GM12878 (cell line): ENCODE measurements at regions not wholly inside any gene's neighbourhood (a gene's known extent, or its start where the extent isn't known, plus 50 kb on each side); places are given as distances from the start of the nearest gene placed in this dataset.

Source experiments
- ATF3 ChIP-seq: IDR thresholded peaks from 2 replicates; pipeline ENCODE4 v1.6.1; 2011; ENCODE audit warnings: low read depth, mild to moderate bottlenecking, low read length, moderate library complexity, borderline replicate concordance; ENCODE audit errors: extremely low read depth
- BHLHE40 ChIP-seq, 2 experiments: fragments of 450-650 bp in 1 of 2; IDR thresholded peaks; 2 replicates each; pipeline ENCODE4 v1.6.1; 2011 to 2017; ENCODE audit warnings: low read depth in 2 of 2, borderline replicate concordance in 1 of 2, improper control_type of control experiment in 1 of 2, low read length in 1 of 2, mild to moderate bottlenecking in 1 of 2
- CHD2 ChIP-seq: IDR thresholded peaks from 2 replicates; pipeline ENCODE4 v1.6.1; 2011; ENCODE audit warnings: low read depth, low read length, improper control_type of control experiment, borderline replicate concordance
- ELK1 ChIP-seq: IDR thresholded peaks from 2 replicates; pipeline ENCODE4 v1.6.1; 2012; ENCODE audit warnings: low read depth, low read length, improper control_type of control experiment
- HCFC1 ChIP-seq: fragments of 150-350 bp; IDR thresholded peaks from 2 replicates; pipeline ENCODE4 v1.6.1; 2014; ENCODE audit warnings: low read length
- RBBP5 ChIP-seq: fragments of 200-600 bp; sonication (generic); conservative IDR thresholded peaks from 2 replicates; pipeline ENCODE4 v1.6.1; 2016
- TF ChIP-seq, protein P1 (sequence below): IDR thresholded peaks from 2 replicates; pipeline ENCODE4 v1.6.1; 2012; ENCODE audit warnings: improper control_type of control experiment, low read depth, low read length; ENCODE audit not compliant: insufficient replicate concordance

DNA sequence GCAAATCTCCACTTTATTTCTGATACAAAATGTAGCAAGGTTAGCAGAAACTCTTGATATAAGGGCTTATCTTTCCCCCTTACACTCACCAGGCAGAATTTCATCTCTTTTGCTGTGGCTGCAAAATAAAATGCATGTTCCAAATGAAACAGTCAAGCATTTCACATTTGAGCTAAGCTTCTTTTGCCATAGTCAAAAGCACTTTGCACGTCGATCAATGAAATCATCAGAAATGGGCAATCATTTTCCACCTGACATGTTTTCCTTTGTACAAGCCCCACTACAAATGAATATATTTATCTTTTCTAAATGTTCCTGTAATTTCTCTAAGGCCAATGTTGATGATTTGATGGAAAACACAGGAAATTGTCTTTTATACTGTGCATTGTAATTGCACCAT is 178.4 kb downstream of the ANKRD50 start (continued):
- TF ChIP-seq, protein P1, sequence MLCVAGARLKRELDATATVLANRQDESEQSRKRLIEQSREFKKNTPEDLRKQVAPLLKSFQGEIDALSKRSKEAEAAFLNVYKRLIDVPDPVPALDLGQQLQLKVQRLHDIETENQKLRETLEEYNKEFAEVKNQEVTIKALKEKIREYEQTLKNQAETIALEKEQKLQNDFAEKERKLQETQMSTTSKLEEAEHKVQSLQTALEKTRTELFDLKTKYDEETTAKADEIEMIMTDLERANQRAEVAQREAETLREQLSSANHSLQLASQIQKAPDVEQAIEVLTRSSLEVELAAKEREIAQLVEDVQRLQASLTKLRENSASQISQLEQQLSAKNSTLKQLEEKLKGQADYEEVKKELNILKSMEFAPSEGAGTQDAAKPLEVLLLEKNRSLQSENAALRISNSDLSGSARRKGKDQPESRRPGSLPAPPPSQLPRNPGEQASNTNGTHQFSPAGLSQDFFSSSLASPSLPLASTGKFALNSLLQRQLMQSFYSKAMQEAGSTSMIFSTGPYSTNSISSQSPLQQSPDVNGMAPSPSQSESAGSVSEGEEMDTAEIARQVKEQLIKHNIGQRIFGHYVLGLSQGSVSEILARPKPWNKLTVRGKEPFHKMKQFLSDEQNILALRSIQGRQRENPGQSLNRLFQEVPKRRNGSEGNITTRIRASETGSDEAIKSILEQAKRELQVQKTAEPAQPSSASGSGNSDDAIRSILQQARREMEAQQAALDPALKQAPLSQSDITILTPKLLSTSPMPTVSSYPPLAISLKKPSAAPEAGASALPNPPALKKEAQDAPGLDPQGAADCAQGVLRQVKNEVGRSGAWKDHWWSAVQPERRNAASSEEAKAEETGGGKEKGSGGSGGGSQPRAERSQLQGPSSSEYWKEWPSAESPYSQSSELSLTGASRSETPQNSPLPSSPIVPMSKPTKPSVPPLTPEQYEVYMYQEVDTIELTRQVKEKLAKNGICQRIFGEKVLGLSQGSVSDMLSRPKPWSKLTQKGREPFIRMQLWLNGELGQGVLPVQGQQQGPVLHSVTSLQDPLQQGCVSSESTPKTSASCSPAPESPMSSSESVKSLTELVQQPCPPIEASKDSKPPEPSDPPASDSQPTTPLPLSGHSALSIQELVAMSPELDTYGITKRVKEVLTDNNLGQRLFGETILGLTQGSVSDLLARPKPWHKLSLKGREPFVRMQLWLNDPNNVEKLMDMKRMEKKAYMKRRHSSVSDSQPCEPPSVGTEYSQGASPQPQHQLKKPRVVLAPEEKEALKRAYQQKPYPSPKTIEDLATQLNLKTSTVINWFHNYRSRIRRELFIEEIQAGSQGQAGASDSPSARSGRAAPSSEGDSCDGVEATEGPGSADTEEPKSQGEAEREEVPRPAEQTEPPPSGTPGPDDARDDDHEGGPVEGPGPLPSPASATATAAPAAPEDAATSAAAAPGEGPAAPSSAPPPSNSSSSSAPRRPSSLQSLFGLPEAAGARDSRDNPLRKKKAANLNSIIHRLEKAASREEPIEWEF: no peak
- TF ChIP-seq CHD2 (no peak), ATF3 (no peak), BHLHE40 (IDR thresholded peaks at IDR 0.05; ENCODE audit: borderline replicate concordance in 1 of 2, low read depth in 2 of 2, low read length in 1 of 2) (no peak), HCFC1 (no peak), ELK1 (no peak), RBBP5 (no peak)
